ENCODE measurements at regions not wholly inside any gene's neighbourhood (a gene's known extent, or its start where the extent isn't known, plus 50 kb on each side); places are given as distances from the start of the nearest gene placed in this dataset.
A peak's percentile ranks its signal among the peaks of the same experiment; 100 is the strongest.

DNA sequence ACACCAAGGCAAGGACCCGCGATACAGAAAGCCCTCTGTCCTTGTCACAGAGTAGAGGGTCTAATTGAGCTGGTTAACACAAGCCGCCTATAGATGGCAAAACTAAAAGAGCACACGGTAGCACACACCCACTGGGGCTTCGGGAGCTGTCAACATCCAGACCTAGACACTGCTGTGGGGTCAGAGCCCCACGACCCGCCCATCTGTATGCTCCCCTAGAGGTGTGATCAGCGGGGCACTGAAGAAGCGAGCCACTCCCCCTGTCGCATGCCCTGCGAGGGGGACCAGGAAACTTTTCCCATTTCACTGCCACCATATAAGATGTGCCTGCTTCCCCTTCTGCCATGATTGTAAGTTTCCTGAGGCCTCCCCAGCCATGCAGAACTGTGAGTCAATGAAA lies 1255.8 kb upstream of the CDH8 start:
- TF ChIP-seq, protein P1, sequence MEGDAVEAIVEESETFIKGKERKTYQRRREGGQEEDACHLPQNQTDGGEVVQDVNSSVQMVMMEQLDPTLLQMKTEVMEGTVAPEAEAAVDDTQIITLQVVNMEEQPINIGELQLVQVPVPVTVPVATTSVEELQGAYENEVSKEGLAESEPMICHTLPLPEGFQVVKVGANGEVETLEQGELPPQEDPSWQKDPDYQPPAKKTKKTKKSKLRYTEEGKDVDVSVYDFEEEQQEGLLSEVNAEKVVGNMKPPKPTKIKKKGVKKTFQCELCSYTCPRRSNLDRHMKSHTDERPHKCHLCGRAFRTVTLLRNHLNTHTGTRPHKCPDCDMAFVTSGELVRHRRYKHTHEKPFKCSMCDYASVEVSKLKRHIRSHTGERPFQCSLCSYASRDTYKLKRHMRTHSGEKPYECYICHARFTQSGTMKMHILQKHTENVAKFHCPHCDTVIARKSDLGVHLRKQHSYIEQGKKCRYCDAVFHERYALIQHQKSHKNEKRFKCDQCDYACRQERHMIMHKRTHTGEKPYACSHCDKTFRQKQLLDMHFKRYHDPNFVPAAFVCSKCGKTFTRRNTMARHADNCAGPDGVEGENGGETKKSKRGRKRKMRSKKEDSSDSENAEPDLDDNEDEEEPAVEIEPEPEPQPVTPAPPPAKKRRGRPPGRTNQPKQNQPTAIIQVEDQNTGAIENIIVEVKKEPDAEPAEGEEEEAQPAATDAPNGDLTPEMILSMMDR (IDR thresholded peaks at IDR 0.05): no peak
- TF ChIP-seq, protein P2, sequence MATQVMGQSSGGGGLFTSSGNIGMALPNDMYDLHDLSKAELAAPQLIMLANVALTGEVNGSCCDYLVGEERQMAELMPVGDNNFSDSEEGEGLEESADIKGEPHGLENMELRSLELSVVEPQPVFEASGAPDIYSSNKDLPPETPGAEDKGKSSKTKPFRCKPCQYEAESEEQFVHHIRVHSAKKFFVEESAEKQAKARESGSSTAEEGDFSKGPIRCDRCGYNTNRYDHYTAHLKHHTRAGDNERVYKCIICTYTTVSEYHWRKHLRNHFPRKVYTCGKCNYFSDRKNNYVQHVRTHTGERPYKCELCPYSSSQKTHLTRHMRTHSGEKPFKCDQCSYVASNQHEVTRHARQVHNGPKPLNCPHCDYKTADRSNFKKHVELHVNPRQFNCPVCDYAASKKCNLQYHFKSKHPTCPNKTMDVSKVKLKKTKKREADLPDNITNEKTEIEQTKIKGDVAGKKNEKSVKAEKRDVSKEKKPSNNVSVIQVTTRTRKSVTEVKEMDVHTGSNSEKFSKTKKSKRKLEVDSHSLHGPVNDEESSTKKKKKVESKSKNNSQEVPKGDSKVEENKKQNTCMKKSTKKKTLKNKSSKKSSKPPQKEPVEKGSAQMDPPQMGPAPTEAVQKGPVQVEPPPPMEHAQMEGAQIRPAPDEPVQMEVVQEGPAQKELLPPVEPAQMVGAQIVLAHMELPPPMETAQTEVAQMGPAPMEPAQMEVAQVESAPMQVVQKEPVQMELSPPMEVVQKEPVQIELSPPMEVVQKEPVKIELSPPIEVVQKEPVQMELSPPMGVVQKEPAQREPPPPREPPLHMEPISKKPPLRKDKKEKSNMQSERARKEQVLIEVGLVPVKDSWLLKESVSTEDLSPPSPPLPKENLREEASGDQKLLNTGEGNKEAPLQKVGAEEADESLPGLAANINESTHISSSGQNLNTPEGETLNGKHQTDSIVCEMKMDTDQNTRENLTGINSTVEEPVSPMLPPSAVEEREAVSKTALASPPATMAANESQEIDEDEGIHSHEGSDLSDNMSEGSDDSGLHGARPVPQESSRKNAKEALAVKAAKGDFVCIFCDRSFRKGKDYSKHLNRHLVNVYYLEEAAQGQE (IDR thresholded peaks at IDR 0.05; ENCODE audit: insufficient read depth in 1 of 2, low read depth in 2 of 2, low read length in 1 of 2): no peak
- TF ChIP-seq SIN3A (IDR thresholded peaks at IDR 0.05; ENCODE audit: borderline replicate concordance, insufficient read depth, low read depth, low read length) (no peak), POLR2AphosphoS5 (IDR thresholded peaks at IDR 0.05; ENCODE audit: low read depth, low read length) (no peak), TCF7L2 (IDR thresholded peaks at IDR 0.05; ENCODE audit: low read depth, low read length) (no peak)
- DNase-seq (ENCODE audit: low read depth, low spot score): no peak
- intact Hi-C loops (cut with micrococcal nuclease; ENCODE audit: unreplicated experiment) (no loop called here), in situ Hi-C loops (cut with HindIII; ENCODE audit: low pct_unique_long_range_greater_than_20kb, low sequenced_read_pairs) (no loop called here)
- Histone ChIP-seq H3K9me3 (ENCODE audit: control insufficient read depth, insufficient read depth, low read depth, low read length) (no peaks in the 10 kb centered on the region), H3K4me3 (ENCODE audit: low read depth in 2 of 2, low read length in 2 of 2) (no peak overlapping the region), H3K27me3 (ENCODE audit: control insufficient read depth, insufficient read depth, low read length) (no peaks in the 10 kb centered on the region), H3K4me1 (ENCODE audit: control insufficient read depth, insufficient read depth, low read length) (no peaks in the 10 kb centered on the region), H3K36me3 (ENCODE audit: control insufficient read depth, insufficient read depth, low read length) (no peaks in the 10 kb centered on the region), H3K27ac (ENCODE audit: low read length) (no peak overlapping the region)
- BruUV-seq (replicated peaks): no TSS peak
- no peak for ATAC-seq
- CTCF ChIA-PET: no interaction called here
- POLR2A ChIA-PET: no interaction called here

DNA sequence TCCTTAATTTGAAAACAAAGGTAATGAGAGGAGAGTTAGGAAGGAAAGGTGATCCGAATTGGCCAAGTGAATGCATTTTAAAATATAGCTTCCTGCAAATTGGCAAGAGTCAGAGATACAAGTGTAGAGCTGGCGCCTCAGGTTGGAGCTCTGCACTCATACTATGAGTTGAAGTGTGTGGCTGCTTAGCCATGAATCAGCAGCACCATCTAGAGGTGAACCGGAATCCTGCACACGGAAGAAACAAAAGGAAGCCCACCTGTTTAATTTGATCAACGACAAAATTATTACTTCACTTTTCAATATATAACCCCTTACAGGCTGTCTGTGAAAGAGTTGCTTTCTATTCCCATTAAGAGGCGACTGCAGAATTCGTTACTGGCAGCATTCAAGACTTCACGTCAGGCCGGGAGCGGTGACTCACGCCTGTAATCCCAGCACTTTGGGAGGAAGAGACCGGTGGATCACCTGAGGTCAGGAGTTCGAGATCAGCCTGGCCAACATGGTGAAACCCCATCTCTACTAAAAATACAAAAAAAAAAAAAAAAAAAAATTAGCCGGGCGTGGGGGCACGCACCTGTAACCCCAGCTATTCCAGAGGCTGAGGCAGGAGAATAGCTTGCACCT lies 1253.7 kb upstream of the CDH8 start:
- in situ Hi-C loops (cut with HindIII; ENCODE audit: low pct_unique_long_range_greater_than_20kb, low sequenced_read_pairs) (no loop called here), intact Hi-C loops (cut with micrococcal nuclease; ENCODE audit: unreplicated experiment) (no loop called here)
- Histone ChIP-seq H3K4me3 (ENCODE audit: low read depth in 2 of 2, low read length in 2 of 2) (no peak overlapping the region), H3K27me3 (ENCODE audit: control insufficient read depth, insufficient read depth, low read length) (no peaks in the 10 kb centered on the region), H3K9me3 (ENCODE audit: control insufficient read depth, insufficient read depth, low read depth, low read length) (no peaks in the 10 kb centered on the region), H3K36me3 (ENCODE audit: control insufficient read depth, insufficient read depth, low read length) (no peaks in the 10 kb centered on the region), H3K27ac (ENCODE audit: low read length) (no peak overlapping the region), H3K4me1 (ENCODE audit: control insufficient read depth, insufficient read depth, low read length) (no peaks in the 10 kb centered on the region)
- ChIA-PET POLR2A (no interaction called here), CTCF (interaction anchor here (0.6 kb wide), 1 partner anchor 117 kb away, joined by 4 read pairs; no protein-coding TSS in a partner anchor)
- 0 out of 2 replicates have a peak, but pooled peaks have one; percentile 62 for ATAC-seq
- no TSS peak for BruUV-seq (replicated peaks)
- DNase-seq (ENCODE audit: low read depth, low spot score): peak; percentile 46
- TF ChIP-seq, protein P1 (IDR thresholded peaks at IDR 0.05): peak; percentile 84
- TF ChIP-seq POLR2AphosphoS5 (IDR thresholded peaks at IDR 0.05; ENCODE audit: low read depth, low read length): no peak
